Neuronal stem cell (in vitro differentiated cells): ENCODE measurements at regions not wholly inside any gene's neighbourhood (a gene's known extent, or its start where the extent isn't known, plus 50 kb on each side); places are given as distances from the start of the nearest gene placed in this dataset.

ENCODE experiments used
- DNase-seq: peaks from one replicate; pipeline ENCODE4 v3.0.0-alpha.2; 2013; ENCODE audit warnings: low spot score
- H2AFZ ChIP-seq: one replicate; pipeline ENCODE4 v1.6.1; 2013; ENCODE audit warnings: mild to moderate bottlenecking, low read length, inconsistent platforms
- H2AK5ac ChIP-seq: 2 replicates; pipeline ENCODE4 v1.6.1; 2013; ENCODE audit warnings: low read depth, mild to moderate bottlenecking, inconsistent platforms, low read length, moderate library complexity, mixed read lengths
- H2BK120ac ChIP-seq: 2 replicates; pipeline ENCODE4 v1.6.1; 2013; ENCODE audit warnings: low read depth, mild to moderate bottlenecking, inconsistent platforms, low read length, moderate library complexity, mixed read lengths
- H2BK12ac ChIP-seq: one replicate; pipeline ENCODE4 v1.6.1; 2013; ENCODE audit warnings: low read length, inconsistent platforms
- H2BK15ac ChIP-seq: 2 replicates; pipeline ENCODE4 v1.6.1; 2013; ENCODE audit warnings: mild to moderate bottlenecking, low read length, inconsistent platforms, mixed read lengths
- H2BK5ac ChIP-seq: one replicate; pipeline ENCODE4 v1.6.1; 2013; ENCODE audit warnings: inconsistent platforms, mild to moderate bottlenecking, low read length, moderate library complexity
- H3K14ac ChIP-seq: one replicate; pipeline ENCODE4 v1.6.1; 2013; ENCODE audit warnings: low read length, inconsistent platforms
- H3K18ac ChIP-seq: 2 replicates; pipeline ENCODE4 v1.6.1; 2013; ENCODE audit warnings: low read length, inconsistent platforms
- H3K23ac ChIP-seq: 2 replicates; pipeline ENCODE4 v1.6.1; 2013; ENCODE audit warnings: low read depth, mild to moderate bottlenecking, mixed read lengths, low read length, inconsistent platforms; ENCODE audit not compliant: poor library complexity
- H3K27ac ChIP-seq: replicated peaks from 3 replicates; pipeline ENCODE4 v1.5.1; 2013; ENCODE audit warnings: low read length, inconsistent platforms
- H3K27me3 ChIP-seq, 3 experiments: 2 replicates each; pipeline ENCODE4 v1.6.1; 2013; ENCODE audit warnings: low read length in 3 of 3, mild to moderate bottlenecking in 2 of 3, inconsistent platforms in 1 of 3, low read depth in 1 of 3, mixed read lengths in 1 of 3, moderate library complexity in 1 of 3; ENCODE audit not compliant: control insufficient read depth in 3 of 3, insufficient read depth in 3 of 3
- H3K36me3 ChIP-seq, 2 donors: replicated peaks in 1 of 2; 2 replicates each; pipeline ENCODE4 v1.6.1; 2013; ENCODE audit warnings: low read length in 2 of 2; ENCODE audit not compliant: control insufficient read depth in 2 of 2, insufficient read depth in 2 of 2
- H3K4ac ChIP-seq: 2 replicates; pipeline ENCODE4 v1.6.1; 2013; ENCODE audit warnings: inconsistent platforms, mild to moderate bottlenecking, low read length, moderate library complexity
- H3K4me1 ChIP-seq, 2 donors: 1 replicate in 1 of 2; 2 replicates in 1 of 2; pipeline ENCODE4 v1.6.1; 2013; ENCODE audit warnings: low read length in 2 of 2, low read depth in 1 of 2; ENCODE audit not compliant: control insufficient read depth in 2 of 2, insufficient read depth in 1 of 2
- H3K4me2 ChIP-seq: one replicate; pipeline ENCODE4 v1.6.1; 2013; ENCODE audit warnings: mild to moderate bottlenecking, low read length, inconsistent platforms; ENCODE audit not compliant: insufficient read depth, poor library complexity, severe bottlenecking
- H3K4me3 ChIP-seq, 2 donors: 2 replicates each; pipeline ENCODE4 v1.5.1; 2013; ENCODE audit warnings: low read length in 2 of 2, mild to moderate bottlenecking in 2 of 2, inconsistent platforms in 1 of 2, moderate library complexity in 1 of 2
- H3K79me1 ChIP-seq: one replicate; pipeline ENCODE4 v1.6.1; 2013; ENCODE audit warnings: low read depth, mild to moderate bottlenecking, inconsistent platforms, low read length, moderate library complexity
- H3K9ac ChIP-seq: one replicate; pipeline ENCODE4 v1.6.1; 2013; ENCODE audit warnings: mild to moderate bottlenecking, low read depth, low read length, inconsistent platforms; ENCODE audit not compliant: poor library complexity
- H3K9me3 ChIP-seq, 2 donors: replicated peaks in 1 of 2; 2 replicates each; pipeline versions ENCODE3 to v1.6.1; 2013; ENCODE audit warnings: low read length in 2 of 2, mild to moderate bottlenecking in 2 of 2, inconsistent platforms in 1 of 2, low read depth in 1 of 2, mixed read lengths in 1 of 2, moderate library complexity in 1 of 2; ENCODE audit not compliant: control insufficient read depth in 2 of 2, insufficient read depth in 1 of 2
- H4K8ac ChIP-seq: one replicate; pipeline ENCODE4 v1.6.1; 2013; ENCODE audit warnings: low read depth, mild to moderate bottlenecking, inconsistent platforms, low read length, moderate library complexity
- H4K91ac ChIP-seq: one replicate; pipeline ENCODE4 v1.6.1; 2013; ENCODE audit warnings: low read length, low read depth, mild to moderate bottlenecking, inconsistent platforms; ENCODE audit not compliant: poor library complexity
- WGBS, 2 donors: extraction: QIAGEN DNeasy Blood & Tissue Kit; methylation state at CpG; one replicate each; pipeline ENCODE4 v1.1.7; 2013; ENCODE audit warnings: missing lambda C conversion rate in 2 of 2, mixed read lengths in 1 of 2; ENCODE audit not compliant: insufficient read length in 2 of 2, insufficient replicate concordance in 1 of 2; ENCODE audit errors: extremely low coverage in 2 of 2; 5-methylcytosine and 5-hydroxymethylcytosine counted together

DNA sequence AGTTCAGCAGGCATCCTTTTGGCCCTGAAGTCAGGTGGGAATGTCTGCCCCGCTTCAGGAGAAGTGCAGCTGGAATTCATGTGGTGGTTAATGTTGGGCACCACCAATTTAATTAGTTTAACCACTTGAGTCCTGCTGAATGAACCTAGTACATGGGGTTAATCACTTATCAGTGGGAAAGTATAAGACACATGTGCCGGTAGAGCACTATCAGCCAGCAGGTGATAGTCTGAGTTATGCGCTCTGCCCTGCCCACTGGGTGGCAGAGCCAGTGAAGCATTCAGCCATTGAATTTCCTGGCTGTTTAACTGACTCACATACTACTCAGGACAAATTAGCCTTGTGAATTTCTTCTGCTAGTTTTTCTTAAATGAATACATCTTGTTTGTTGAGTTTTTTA lies 789.7 kb upstream of the PRR20A start:
- no peaks in the 10 kb centered on the region for H3K36me3 ChIP-seq
- H2BK15ac ChIP-seq, result no peak overlapping the region
- H3K27me3 ChIP-seq, result no peaks in the 10 kb centered on the region
- H3K18ac ChIP-seq, result no peak overlapping the region
- no peak overlapping the region for H3K14ac ChIP-seq
- H3K23ac ChIP-seq, result no peak overlapping the region
- H3K4me1 ChIP-seq, result no peaks in the 10 kb centered on the region
- no peak overlapping the region for H3K4ac ChIP-seq
- H3K9me3 ChIP-seq, result no peaks in the 10 kb centered on the region
- no peak overlapping the region for H3K4me2 ChIP-seq
- H3K27ac ChIP-seq, result no peak overlapping the region
- no peak overlapping the region for H4K8ac ChIP-seq
- H2BK12ac ChIP-seq, result no peak overlapping the region
- no CpG with 5 or more reads among the region's 3 CpGs for WGBS, 2 donors
- H2AFZ ChIP-seq, result no peak overlapping the region
- no peaks in the 10 kb centered on the region for H3K79me1 ChIP-seq
- no peak overlapping the region for H4K91ac ChIP-seq
- DNase-seq, result no peak
- H3K9ac ChIP-seq, result no peak overlapping the region
- no peak overlapping the region for H2BK120ac ChIP-seq
- no peak overlapping the region for H2BK5ac ChIP-seq
- no peak overlapping the region for H2AK5ac ChIP-seq
- H3K4me3 ChIP-seq, result no peak overlapping the region

DNA sequence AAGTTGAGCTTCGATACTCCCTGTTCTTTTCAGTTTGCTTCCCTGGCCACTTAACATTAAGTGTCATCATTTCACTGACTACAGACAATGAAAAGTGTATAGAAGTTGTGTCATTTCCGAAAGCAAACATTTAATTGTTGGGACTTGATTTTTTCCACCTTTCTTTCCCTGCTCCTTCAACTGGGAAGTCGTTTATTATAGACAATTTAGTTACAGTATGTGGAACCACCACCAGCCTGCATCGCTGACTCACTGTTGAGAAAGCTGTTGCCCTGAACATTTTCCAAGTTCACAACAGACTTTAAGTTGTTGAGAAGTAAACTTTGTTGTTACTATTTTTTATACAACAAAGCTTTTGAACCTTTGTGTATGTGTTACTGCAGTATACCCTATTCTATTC lies 788.4 kb upstream of the PRR20A start:
- Histone ChIP-seq H3K27me3 (no peaks in the 10 kb centered on the region), H3K79me1 (no peaks in the 10 kb centered on the region), H3K36me3 (no peaks in the 10 kb centered on the region), H2BK15ac (no peak overlapping the region), H3K4me1 (no peaks in the 10 kb centered on the region), H3K18ac (no peak overlapping the region), H3K23ac (no peak overlapping the region), H2AFZ (no peak overlapping the region), H3K14ac (no peak overlapping the region), H4K8ac (no peak overlapping the region), H3K9ac (no peak overlapping the region), H3K4me2 (no peak overlapping the region), H3K9me3 (no peaks in the 10 kb centered on the region), H4K91ac (no peak overlapping the region), H3K4ac (no peak overlapping the region), H3K27ac (no peak overlapping the region), H3K4me3 (no peak overlapping the region), H2AK5ac (no peak overlapping the region), H2BK12ac (no peak overlapping the region), H2BK5ac (no peak overlapping the region), H2BK120ac (no peak overlapping the region)
- no peak for DNase-seq
- WGBS, 2 donors, result no CpG with 5 or more reads among the region's 4 CpGs

- Histone ChIP-seq H3K18ac (no peak overlapping the region), H2BK5ac (no peak overlapping the region), H3K4me3 (no peak overlapping the region), H3K14ac (no peak overlapping the region), H2AK5ac (no peak overlapping the region), H3K4ac (no peak overlapping the region), H4K8ac (no peak overlapping the region), H3K27me3 (no peaks in the 10 kb centered on the region), H4K91ac (no peak overlapping the region), H3K23ac (no peak overlapping the region), H3K36me3 (no peaks in the 10 kb centered on the region), H3K9ac (no peak overlapping the region), H3K27ac (no peak overlapping the region), H3K4me2 (no peak overlapping the region), H2BK120ac (no peak overlapping the region), H3K4me1 (no peaks in the 10 kb centered on the region), H3K79me1 (no peaks in the 10 kb centered on the region), H2AFZ (no peak overlapping the region), H2BK12ac (no peak overlapping the region), H2BK15ac (no peak overlapping the region), H3K9me3 (no peaks in the 10 kb centered on the region)
- DNase-seq, result no peak
Observed at GRCh38 chr13:56352901-56353300, 787.8 kb upstream of the PRR20A start.

DNA sequence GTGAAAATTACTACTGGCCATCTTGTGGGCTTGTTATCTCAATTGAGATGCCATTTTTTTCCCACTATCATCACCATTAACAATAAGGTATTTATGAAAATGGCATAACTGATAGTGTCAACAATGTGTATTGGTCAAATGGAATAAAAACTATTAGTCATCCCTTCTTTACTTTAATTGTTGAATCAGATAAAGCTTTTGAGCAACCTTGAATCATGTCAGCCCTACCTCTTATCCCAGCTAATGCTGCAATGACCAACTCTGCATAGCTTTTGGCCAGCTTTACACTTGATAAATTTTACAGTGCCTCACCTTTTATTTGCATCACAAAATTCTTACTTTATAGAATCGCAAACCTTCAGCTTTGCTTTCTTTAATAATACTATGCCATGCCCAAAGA lies 784.0 kb upstream of the PRR20A start:
- Histone ChIP-seq H3K14ac (no peak overlapping the region), H3K4ac (no peak overlapping the region), H3K36me3 (no peaks in the 10 kb centered on the region), H3K23ac (no peak overlapping the region), H4K8ac (no peak overlapping the region), H3K4me3 (no peak overlapping the region), H4K91ac (no peak overlapping the region), H3K9ac (no peak overlapping the region), H2AK5ac (no peak overlapping the region), H3K18ac (no peak overlapping the region), H2BK5ac (no peak overlapping the region), H3K4me1 (no peaks in the 10 kb centered on the region), H2BK120ac (no peak overlapping the region), H2AFZ (no peak overlapping the region), H3K27ac (no peak overlapping the region), H2BK15ac (no peak overlapping the region), H3K9me3 (no peaks in the 10 kb centered on the region), H3K27me3 (no peaks in the 10 kb centered on the region), H2BK12ac (no peak overlapping the region), H3K79me1 (no peaks in the 10 kb centered on the region), H3K4me2 (no peak overlapping the region)
- no peak for DNase-seq
- WGBS, 2 donors, result no CpG with 5 or more reads among the region's 1 CpG
